ENCODE measurements at regions not wholly inside any gene's neighbourhood (a gene's known extent, or its start where the extent isn't known, plus 50 kb on each side); places are given as distances from the start of the nearest gene placed in this dataset.

DNA sequence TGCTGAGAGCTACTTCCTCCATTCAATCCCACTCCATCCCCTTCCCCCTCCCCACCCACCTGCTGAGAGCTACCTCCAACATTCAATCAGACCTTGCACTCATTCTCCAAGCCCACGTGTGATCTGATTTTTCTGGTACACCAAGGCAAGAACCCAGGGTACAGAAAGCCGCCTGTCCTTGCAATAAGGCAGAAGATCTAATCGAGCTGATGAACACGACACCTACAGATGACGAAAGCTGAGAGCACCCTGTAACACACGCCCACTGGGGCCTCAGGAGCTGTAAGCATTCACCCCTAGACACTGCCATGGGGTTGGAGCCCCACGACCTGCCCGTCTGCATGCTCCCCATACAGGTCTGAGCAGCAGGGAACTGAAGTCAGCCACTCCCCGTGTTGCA lies 58.3 kb downstream of the TRIML1 start:
- no peak for DNase-seq

DNA sequence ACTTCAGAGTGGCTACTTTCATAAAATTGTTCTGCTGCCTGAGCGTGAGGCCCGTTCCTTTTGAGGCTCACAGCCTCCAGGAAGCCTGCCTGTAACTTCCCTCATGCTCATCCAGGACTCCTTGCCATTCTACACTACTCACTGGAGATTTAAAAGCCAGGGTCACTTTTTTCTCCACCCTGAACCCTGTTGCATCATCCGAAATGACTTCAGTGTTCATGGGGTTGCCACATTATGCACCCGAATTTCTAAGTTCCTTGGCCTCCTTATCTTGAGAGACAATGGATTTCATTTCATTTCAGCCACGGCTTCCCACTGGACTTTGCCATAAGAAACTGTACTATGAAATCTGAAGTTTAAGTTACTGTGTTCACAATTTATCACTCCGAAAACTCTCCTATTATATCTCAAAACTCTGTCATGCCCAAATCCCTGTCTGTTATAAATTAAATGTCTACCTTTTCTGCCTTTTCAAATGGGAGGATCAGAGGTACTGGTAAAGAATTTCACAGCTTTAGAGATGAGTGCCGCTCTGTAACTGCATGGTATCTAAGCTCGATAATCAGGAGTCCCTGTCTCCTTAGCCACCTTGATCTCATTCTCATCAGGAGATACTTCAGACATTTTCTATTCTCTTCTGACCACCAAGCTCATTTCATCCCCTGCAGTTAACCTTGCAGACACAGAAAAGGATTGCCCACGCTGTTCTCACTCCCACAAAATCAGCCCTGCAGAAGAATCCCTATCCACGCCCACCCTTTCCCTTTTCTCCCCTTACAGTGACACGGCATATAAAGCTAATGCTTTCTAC lies 59.9 kb downstream of the TRIML1 start:
- DNase-seq: no peak

DNA sequence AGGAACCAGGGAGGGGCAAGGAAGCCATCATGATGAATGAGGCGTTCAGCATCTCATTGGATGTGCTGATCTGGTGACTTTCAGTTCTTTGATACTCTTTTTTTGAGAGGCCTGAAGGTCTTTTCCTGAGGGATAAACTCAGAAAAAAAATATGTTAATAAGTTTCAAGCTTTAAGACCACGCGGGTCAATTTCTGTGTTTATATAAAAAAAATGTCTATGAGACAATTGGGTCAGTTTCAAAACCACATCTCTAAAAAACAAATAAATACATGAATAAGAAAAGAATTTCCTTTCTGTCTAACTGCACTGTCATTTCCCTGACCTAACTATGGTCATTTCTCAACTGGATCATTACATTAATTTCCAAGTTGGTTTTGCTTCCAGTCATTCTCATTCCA lies 62.6 kb downstream of the TRIML1 start:
- no peak for DNase-seq

DNA sequence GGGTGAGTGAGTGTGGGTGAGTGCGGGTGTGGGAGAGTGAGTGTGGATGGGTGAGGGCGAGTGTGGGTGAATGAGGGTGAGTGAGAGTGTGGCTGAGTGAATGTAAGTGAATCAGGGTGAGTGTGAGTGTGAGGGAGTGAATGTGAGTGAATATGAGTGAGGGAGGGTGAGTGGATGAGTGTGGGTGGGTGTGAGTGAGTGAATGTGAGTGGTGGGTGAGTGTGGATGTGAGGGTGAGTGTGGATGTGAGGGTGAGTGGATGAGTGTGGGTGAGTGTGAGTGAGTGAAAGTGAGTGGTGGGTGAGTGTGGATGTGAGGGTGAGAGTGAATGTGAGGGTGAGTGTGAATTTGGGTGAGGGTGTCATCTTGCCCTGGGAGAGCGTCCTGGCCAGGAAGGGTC lies 67.5 kb downstream of the TRIML1 start:
- DNase-seq: no peak

DNA sequence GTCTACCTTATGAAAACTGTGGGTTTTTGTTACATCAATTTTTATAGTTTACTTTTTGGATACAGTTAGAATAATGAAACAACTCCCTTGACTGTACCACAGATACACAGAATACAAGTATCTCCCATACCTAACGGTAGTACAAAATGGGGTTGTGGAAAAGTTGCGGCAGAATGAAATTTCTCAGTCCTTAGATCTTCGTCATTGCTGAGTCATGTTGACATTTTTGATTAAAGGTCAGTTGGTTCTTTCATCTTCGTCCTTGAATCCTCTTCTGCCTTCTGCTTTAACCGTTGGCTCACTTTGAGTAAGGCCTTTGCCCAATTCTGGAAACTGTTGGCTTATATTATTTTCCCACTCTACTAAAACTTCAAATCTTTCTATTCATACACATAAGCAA lies 75.6 kb downstream of the TRIML1 start:
- no peak for DNase-seq

DNA sequence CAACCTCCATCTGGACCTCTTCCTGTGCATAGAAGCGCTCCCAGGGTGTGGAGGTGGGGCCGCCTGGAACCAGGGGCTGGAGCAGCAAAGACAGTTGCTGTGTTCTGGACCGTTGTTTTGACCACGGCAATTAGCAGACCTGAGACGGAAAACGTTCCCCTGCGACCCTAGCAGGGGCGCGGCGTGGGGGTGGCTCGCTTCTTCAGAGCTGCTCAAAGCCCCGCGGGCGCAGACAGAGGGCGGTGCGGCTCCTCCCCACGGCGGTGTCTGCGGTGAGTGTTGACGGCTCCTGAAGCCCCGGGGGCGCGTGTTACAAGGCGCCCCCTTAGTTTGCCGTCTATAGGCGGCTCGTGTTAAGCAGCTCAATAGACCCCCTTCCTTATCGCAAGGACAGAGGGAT lies 79.2 kb downstream of the TRIML1 start:
- no peak for DNase-seq

DNA sequence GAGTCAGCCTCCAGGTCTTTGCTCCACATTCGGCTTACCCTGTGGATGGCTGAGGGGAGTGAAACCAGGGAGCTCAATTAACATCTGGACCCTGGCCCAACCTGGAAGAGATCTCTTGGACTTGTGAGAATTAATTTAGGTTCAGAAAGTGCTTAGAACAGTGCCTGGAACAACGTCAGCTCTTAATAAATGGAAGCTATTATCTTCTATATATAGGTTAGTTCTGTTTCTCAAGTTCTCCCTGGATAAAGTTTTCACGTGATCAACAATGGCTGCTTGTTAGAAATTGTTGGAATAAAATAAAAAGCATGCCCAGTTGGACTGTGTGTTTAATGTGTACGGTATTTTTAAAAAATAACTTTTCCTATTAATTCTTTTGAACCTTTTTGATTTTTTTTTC lies 80.8 kb downstream of the TRIML1 start:
- DNase-seq: no peak

DNA sequence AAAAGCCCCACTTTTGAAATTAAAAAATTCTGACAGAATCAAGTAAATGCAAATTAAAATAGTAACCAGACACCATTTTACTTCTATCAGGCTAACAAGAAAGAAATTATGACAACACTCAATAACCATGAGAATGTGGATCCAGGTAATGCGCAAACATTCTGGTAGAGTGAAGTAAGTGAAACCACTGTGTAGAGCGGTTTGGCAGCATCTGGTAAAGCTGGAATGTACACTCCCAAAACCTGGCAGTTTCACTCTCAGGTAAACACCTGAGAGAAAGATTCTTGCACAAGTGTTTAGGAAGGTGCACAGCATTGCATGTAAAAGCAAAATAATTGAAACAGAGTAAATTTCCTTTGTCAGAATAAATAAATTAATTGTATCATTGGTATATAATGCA lies 81.8 kb downstream of the TRIML1 start:
- no peak for DNase-seq

DNA sequence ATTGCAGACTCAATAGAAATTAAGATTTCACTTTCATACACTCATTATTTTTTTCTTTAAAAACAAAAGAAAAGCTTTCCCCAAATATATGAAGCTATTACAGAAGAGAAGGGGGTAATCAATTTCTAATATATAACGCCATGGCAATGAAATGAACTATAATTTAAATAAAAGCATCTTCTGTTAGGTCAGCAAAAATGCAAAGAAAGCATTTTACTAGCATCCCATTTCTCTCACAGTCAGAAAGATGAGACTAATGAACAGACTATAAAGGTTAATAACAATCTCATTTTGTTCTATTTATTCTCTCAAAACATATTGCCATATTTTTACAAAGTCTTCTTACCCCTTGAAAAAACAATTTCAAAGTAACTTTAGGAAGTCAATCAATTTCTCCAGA lies 89.0 kb downstream of the TRIML1 start:
- DNase-seq: no peak

DNA sequence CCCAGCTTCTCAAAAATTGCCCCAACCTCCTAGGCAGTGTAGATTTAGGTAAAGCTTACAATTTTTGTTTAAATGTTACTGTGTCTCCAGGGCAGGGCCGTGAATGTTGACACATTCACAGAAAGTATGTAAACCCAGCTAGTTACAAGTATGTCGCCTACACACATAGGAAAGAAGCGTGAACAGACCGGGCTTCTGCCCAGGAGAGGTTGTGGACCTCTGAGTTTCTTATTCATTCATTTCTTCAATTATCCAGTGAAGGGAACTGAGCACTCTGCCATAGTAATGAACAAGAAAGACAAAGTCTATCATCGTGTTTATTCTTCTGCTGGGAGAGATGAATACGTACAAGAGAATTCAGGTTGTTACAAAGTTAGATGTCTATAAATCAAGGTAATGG lies 93.2 kb downstream of the TRIML1 start:
- no peak for DNase-seq

DNA sequence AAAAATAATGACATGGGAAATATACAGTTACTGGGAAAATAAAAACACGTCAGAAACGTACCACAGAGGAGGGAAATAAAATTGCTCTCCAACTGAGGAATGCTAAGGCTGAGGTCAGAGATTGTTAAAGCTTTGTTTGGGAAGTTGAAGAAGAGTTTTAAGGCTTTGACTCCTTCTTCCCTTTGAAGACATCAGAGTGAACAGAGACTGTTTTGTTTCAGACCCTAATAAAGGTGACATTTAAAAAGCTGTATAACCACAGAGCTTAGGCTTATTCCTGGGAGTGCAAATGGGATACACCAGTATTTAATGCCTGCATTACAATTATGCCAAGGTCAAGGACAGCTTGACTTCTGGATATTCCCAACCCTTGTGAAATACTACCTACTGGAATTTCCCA lies 102.8 kb downstream of the TRIML1 start:
- no peak for DNase-seq

DNA sequence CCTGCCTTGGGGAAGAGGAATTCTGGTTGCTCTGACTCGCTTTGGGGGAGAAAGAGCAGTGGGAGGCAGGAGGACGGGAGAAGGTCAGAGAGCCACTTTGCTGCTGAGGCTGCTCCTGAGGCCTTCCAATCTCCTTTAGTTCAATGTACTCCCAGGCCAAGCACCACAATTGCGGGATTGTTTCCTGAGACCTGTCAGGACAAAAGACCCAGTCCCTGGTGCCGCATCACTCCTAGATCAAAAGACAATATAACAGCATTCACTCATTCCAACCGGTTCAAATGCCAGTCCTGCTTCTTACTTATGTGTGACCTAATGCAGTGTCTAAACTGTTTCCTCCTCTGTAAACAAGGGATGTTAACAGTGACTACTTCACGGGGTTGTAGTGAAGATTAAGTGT lies 106.4 kb downstream of the TRIML1 start:
- DNase-seq: no peak

DNA sequence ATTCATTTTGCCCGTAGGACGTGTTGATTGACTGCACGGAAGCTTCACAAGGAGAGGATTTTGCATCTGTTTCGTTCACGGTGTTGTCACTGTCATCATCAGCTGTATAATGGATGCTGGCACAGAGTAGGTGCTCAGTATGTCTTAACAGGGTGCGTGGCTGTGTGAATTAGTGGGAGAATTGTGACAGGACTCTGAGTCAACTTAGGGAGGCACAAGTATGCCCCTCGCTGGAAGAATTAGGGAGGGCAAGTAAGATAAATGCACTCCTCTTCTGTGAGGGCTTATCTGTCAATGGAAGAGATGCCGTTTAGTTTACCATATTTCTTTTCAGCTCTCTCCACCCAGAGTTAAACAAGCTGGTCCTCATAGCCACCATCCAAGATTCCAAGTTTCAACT lies 107.2 kb downstream of the TRIML1 start:
- no peak for DNase-seq

DNA sequence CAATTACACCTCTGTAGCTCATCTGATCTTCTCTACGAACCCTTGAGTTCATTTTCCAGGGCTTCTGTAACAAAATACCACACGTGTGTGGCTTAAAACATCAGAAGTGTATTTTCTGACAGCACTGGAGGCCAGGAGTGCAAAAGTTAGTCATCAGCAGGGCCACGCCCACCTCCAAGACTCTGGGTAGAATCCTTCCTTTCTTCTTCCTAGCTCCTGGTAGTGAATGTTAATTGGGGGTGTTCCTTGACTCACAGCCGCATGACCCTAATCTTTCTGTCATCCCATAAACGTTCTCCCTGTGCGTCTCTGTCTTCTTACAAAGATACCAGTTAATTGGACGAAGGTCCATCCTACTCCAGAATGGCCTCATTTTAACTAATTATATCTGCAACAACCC lies 115.0 kb downstream of the TRIML1 start:
- no peak for DNase-seq

DNA sequence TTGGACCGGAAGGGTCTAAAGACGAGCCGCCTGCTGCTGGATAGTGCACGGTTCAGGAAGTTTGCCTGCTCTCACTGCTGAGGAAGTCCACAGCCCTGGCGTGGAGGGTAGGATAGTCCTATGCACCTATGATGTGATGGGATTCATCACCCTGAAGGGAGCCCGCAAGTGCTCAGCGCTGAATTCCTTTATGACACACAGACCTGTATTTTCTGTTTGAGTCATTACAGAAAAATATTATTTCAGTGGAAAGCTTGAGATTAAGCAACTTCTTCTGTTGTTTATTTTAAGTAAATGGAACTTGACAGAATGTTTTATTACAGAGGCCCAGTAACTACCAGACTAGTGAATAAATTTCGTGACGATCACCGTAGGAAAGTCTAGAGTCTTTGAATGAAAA lies 123.2 kb downstream of the TRIML1 start:
- no peak for DNase-seq

DNA sequence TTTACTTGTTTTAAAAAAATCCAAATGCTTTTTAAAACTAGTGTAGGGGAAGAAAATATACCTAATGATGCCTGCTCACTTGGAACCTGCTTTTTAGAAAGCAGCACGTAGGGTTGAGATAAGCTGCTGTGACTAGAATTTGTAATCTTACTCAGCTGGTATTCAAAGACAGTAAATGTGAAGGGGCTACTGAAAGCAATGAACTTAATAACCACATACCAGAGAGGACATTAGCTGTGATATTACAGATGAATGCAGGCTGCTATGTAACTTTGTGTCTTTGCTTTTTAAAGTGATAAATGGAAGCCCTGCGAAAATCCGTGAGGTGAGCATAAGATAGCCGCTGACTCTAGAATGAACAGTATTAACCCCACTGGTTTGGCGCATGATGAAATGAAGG lies 124.1 kb downstream of the TRIML1 start:
- no peak for DNase-seq

DNA sequence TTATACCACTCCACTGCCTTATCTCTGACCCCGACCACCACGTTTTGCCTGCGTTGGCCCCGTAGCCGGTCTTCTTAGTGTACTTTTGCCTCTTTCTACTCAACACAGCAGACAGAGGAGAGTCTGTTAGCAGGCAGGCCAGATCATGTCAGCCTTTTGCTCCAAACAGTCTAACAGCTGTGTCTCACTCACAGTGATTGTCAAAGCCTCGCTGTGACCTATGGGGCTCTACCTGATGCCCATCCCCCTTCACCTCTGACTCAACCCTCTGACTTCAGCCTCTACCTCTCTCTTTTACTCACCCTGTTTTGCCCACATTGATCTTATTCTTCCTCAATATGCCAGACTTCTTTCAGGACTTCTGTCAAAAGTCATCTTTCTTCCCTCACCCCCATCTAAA lies 127.1 kb downstream of the TRIML1 start:
- no peak for DNase-seq

DNA sequence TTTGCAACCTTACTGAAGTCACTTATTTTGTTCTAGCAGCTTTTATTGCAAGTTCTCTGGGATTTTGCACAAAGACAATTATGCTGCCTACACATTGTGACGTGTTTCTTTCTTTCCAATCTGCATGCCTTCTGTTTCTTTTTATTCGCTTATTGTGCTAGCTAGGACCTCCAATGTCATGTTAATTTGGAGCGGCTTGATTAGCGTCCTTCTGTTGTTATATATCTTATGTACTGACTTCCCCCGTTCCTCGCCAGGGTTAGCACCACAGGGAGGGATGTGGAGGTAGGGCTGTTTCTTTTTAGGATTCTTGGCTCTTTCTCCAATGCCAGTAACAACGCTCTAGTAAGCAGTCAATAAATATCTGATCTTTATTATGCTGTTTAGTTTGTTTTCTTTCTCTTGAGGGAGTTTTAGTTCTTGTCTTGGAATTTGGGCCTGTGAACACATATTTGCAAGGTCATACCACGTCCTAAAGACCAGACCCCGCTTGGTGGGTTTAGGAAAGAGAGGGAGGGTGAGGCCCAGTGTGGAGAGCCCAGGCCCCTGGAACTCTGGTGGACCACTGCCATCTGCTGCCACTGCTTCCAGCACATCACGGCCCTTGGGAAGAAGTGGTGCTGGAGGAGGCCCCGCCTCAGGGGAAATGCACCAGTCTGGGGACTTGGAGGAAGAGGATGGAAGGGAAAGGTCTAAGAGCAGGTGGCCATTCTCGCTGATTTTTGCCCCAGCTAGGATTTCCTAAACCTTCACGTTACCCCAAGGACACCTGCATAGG lies 129.1 kb downstream of the TRIML1 start:
- DNase-seq: no peak

DNA sequence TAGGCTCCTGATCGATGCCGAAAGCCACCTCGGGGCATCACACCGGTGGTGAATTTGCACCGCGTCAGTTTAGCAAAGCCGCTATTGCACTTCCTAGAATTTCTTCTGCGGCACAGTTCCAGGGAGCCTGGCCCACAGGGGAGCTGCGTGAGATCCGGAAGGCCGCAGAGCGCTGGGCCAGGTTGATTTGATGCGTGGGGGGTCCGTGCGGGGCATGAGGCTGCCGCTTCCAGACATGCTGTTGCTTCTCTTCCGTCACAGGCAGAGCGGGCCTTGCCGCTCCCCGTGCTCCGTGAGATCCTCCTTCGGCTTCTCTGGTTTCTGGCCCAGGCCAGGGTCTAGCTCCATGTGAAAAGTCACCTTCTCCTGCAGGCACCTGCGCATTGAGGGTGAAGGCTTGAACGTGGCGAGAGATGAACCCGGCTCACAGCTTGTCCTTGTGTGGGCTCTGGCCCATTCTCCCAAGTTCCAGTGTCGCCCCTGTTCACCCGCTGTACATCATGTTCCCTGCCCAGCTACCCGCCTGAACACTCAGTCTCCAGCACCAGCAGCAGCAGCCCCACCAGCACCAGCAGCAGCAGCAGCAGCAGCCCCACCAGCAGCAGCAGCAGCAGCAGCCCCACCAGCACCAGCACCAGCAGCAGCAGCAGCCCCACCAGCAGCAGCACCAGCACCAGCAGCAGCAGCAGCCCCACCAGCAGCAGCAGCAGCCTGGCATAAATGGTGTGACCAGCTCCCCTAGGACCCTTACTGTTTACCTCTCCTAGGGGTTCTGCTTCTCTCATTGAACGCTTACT lies 131.2 kb downstream of the TRIML1 start:
- DNase-seq: no peak

DNA sequence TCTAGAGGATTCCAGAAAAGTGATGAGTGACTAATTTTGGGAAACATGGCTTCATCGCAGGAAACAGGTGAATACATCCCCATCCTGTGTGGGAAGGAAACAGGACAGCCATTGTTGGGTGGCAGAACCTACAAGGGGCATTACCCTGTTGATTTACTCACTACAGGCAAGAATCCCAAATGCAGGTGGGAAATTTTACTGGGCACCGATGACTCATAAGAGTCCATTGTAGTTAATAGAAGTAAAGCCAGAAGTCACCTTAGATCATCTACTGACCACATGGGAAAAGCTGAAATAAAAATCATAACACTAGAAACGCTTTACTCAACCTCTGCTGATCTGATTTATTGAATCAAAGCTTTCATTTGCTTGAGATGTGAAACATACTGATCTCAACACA lies 136.4 kb downstream of the TRIML1 start:
- no peak for DNase-seq

DNA sequence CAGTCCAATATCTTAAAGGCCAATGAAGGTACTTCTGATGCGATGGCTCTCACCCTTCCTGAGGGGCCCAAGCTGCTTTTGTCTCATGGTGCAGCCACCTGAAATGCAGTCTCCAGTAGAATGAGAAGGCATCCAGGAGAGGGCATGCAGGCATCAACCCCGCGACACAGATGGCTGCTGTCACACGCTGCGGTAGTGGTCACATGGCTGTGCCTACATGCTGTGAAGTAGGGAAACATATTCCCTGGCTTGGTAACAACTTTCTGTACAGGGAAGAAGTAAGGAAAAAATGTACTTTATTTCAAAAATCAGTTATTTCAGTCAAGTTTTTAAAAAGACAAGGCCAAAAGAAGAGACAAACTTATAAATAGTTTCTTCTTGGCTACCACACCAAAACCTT lies 139.9 kb downstream of the TRIML1 start:
- no peak for DNase-seq

DNA sequence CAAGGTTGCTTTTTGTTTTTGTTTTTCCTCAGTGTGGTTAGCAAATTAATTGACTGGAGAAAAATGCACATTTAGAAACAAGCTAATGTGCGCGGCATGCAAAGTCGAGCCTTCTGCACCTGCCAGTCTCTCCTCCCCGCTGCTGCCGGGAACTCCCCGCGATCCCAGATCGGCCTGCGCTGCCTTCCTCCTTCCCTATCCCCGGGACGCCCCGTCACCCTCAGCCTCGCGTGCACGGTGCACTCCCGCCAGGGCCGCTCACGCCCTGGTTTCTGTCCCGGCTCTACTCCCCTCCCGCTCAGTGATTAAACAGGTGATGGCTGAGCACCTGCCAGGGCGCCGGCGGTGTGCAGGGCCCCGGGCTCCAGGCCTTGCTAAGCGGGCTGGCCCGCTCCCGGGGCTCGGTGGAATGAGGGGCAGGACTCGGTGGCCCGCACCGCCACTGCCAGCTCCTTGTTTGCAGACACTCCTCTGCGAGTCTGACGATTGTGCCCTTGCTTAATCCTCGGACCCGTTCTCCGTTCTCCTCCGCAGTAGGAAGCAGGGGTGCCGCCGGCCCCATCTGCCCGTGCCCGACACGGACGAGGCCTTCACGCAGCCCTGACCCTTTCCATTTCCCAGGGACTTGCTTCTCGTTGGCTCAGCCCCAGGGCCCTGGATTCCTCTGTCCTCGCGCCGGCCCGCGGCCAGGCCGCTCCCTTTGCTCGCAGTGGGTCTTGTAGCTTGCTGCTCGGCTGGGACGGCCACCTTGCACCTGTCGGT lies 143.4 kb downstream of the TRIML1 start:
- no peak for DNase-seq

Measured in stimulated activated CD4-positive, alpha-beta T cell treated with anti-CD3 and anti-CD28 coated beads, Interleukin-1b, Interleukin-23, amount 100 ng/mL, for 48 hours (primary cell).